HepG2 (cell line): ENCODE measurements at regions not wholly inside any gene's neighbourhood (a gene's known extent, or its start where the extent isn't known, plus 50 kb on each side); places are given as distances from the start of the nearest gene placed in this dataset.
"Not testable (repeated sequence)": the region's sequence is repeated elsewhere in the genome, so short reads cannot be mapped to it uniquely, and the experiment has no call there.

Source experiments
- ATAC-seq: fragments of 200-7000 bp; cut with Tn5 transposase; 3 replicates; pipeline ENCODE4 v1.9.1; 2020; ENCODE audit warnings: mild to moderate bottlenecking, moderate library complexity
- BruUV-seq: library from RNA; stranded (reverse); fragments of 400-500 nt; replicated peaks from 2 replicates; lab custom pipeline; 2021; lab: Mats Ljungman, UMichigan
- CTCF ChIA-PET: fragments of 300-600 bp; formaldehyde crosslinking; extraction: SDS; loops from one replicate; lab custom pipeline; 2021; ENCODE audit warnings: low total read pairs, inconsistent platforms, low intra/inter-chr PET ratio; lab: Yijun Ruan, JAX
- POLR2A ChIA-PET: fragments of 350-600 bp; sonication (Branson Sonifier 250); formaldehyde crosslinking; loops from one replicate; lab custom pipeline; 2020; ENCODE audit warnings: antibody characterized with exemption, inconsistent platforms; lab: Yijun Ruan, JAX
- DNase-seq: peaks from one replicate; pipeline ENCODE4 v3.0.0-alpha.2; 2015; ENCODE audit warnings: low spot score
- FAIRE-seq: peaks from 3 replicates; lab custom pipeline; 2011; peaks lifted over from hg19 to GRCh38; lab: Jason Lieb, UNC
- H2AFZ ChIP-seq: one replicate; pipeline ENCODE4 v1.6.1; 2011; ENCODE audit warnings: low read length, inconsistent platforms
- H3K27ac ChIP-seq: fragments of 300-600 bp; 3 replicates; pipeline ENCODE4 v1.8.0; 2011; ENCODE audit warnings: mixed run types, mild to moderate bottlenecking, mixed read lengths, low read length, inconsistent platforms; ENCODE audit not compliant: insufficient read depth; ENCODE audit errors: extremely low read length
- H3K27me3 ChIP-seq, 2 experiments: fragments of 200-600 bp in 1 of 2; 2 replicates in 1 of 2; 3 replicates in 1 of 2; pipeline versions ENCODE4 v1.6.0 to v1.8.0; 2011; ENCODE audit warnings: low read length in 2 of 2, mild to moderate bottlenecking in 2 of 2, moderate library complexity in 2 of 2, inconsistent platforms in 1 of 2; ENCODE audit not compliant: insufficient read depth in 2 of 2, control insufficient read depth in 1 of 2
- H3K36me3 ChIP-seq, 2 experiments: fragments of 200-600 bp in 1 of 2; replicated peaks in 1 of 2; 2 replicates in 1 of 2; 3 replicates in 1 of 2; pipeline versions ENCODE4 v1.5.1 to v1.8.0; 2011; ENCODE audit warnings: low read length in 2 of 2, inconsistent platforms in 1 of 2; ENCODE audit not compliant: insufficient read depth in 2 of 2, control insufficient read depth in 1 of 2
- H3K4me1 ChIP-seq: 2 replicates; pipeline ENCODE4 v1.5.1; 2012; ENCODE audit warnings: low read length, inconsistent platforms; ENCODE audit not compliant: insufficient read depth
- H3K4me2 ChIP-seq: 2 replicates; pipeline ENCODE4 v1.6.0; 2011; ENCODE audit warnings: low read depth, low read length, inconsistent platforms
- H3K4me3 ChIP-seq, 3 experiments: fragments of 200-600 bp in 1 of 3; sonication (generic), shearing (Covaris generic) in 1 of 3; replicated peaks in 1 of 3; 2 replicates each; pipeline ENCODE4 v1.5.1; 2011 to 2016; ENCODE audit warnings: low read length in 3 of 3, inconsistent platforms in 2 of 3, low read depth in 2 of 3, mild to moderate bottlenecking in 2 of 3, control low read depth in 1 of 3, mixed read lengths in 1 of 3; ENCODE audit not compliant: insufficient read depth in 1 of 3
- H3K79me2 ChIP-seq: one replicate; pipeline ENCODE4 v1.6.1; 2011; ENCODE audit warnings: low read length, inconsistent platforms; ENCODE audit not compliant: insufficient read depth
- H3K9ac ChIP-seq: 2 replicates; pipeline ENCODE4 v1.6.0; 2011; ENCODE audit warnings: mild to moderate bottlenecking, low read depth, low read length, inconsistent platforms; ENCODE audit not compliant: insufficient read depth
- H3K9me3 ChIP-seq: 2 replicates; pipeline ENCODE4 v1.5.1; 2012; ENCODE audit warnings: mild to moderate bottlenecking, low read length
- H4K20me1 ChIP-seq: 2 replicates; pipeline ENCODE4 v1.6.0; 2011; ENCODE audit warnings: inconsistent platforms, mild to moderate bottlenecking, low read length, moderate library complexity; ENCODE audit not compliant: insufficient read depth
- BCL6 ChIP-seq: IDR thresholded peaks from 2 replicates; pipeline ENCODE4 v1.6.1; 2016; ENCODE audit warnings: missing genetic modification reagents, missing compliant biosample characterization
- BORCS8-MEF2B ChIP-seq: sonication (generic); formaldehyde crosslinking; IDR thresholded peaks from 2 replicates; pipeline ENCODE4 v1.8.0; 2022; ENCODE audit warnings: mild to moderate bottlenecking, missing genetic modification reagents
- FOSL1 ChIP-seq: sonication (generic); formaldehyde crosslinking; IDR thresholded peaks from 2 replicates; pipeline ENCODE4 v1.9.0; 2021; ENCODE audit warnings: missing genetic modification reagents, borderline replicate concordance
- MAFF ChIP-seq: IDR thresholded peaks from 2 replicates; pipeline ENCODE4 v1.6.1; 2011; ENCODE audit warnings: low read depth, low read length, improper control_type of control experiment
- MAFK ChIP-seq, 2 experiments: IDR thresholded peaks in 1 of 2; conservative IDR thresholded peaks in 1 of 2; 2 replicates each; pipeline ENCODE4 v1.6.1; 2011; ENCODE audit warnings: improper control_type of control experiment in 2 of 2, low read length in 2 of 2
- NR2F6 ChIP-seq, 2 experiments: IDR thresholded peaks; 2 replicates each; pipeline ENCODE4 v1.6.1; 2016; ENCODE audit warnings: antibody characterized with exemption in 1 of 2, mild to moderate bottlenecking in 1 of 2
- SRSF4 ChIP-seq: fragments of 200-400 bp; formaldehyde crosslinking; IDR thresholded peaks from one replicate; pipeline ENCODE4 v1.6.1; 2018; ENCODE audit warnings: mild to moderate bottlenecking, low read depth, low read length, moderate library complexity; ENCODE audit not compliant: poor library complexity, severe bottlenecking
- TBP ChIP-seq: sonication (generic); formaldehyde crosslinking; IDR thresholded peaks from 2 replicates; pipeline ENCODE4 v1.5.0; 2020; ENCODE audit warnings: missing genetic modification reagents
- ZNF318 ChIP-seq: sonication (generic); formaldehyde crosslinking; IDR thresholded peaks from 2 replicates; pipeline ENCODE4 v1.4.0; 2020; ENCODE audit warnings: mild to moderate bottlenecking, missing genetic modification reagents
- WGBS: methylation state at CpG from one replicate; pipeline ENCODE4 v1.1.6; 2017; ENCODE audit warnings: low lambda C conversion rate; 5-methylcytosine and 5-hydroxymethylcytosine counted together
- in situ Hi-C: cut with HindIII; loops from 2 replicates; pipeline ENCODE4 v1.10.0; 2017; ENCODE audit warnings: low pct_unique_long_range_greater_than_20kb; ENCODE audit not compliant: extremely low pct_ligation_motif_present
- intact Hi-C: fragments of 100-400 bp; cut with micrococcal nuclease; formaldehyde crosslinking; loops from one replicate; pipeline ENCODE4 v1.10.0; 2022; ENCODE audit not compliant: unreplicated experiment
- TF ChIP-seq, protein P1 (sequence below): sonication (generic); IDR thresholded peaks from 2 replicates; pipeline ENCODE4 v1.6.1; 2016; ENCODE audit warnings: low read depth, borderline replicate concordance

DNA sequence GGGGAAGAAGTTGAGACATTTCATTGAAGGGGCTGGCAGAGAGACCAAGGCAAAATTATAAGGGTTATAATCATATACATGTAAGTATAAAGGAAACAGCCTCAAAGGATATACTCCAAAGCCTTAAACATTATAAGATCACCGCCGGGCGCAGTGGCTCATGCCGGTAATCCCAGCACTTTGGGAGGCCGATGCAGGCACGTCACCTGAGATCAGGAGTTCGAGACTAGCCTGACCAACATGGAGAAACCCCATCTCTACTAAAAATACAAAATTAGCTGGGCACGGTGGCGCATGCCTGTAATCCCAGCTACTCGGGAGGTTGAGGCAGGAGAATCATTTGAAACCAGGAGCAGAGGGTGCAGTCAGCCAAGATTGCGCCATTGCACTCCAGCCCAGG lies 1227.0 kb upstream of the NRXN1 start:
- H2AFZ ChIP-seq, POLR2A ChIA-PET, H3K79me2 ChIP-seq, FAIRE-seq, in situ Hi-C loops, H4K20me1 ChIP-seq, H3K36me3 ChIP-seq, CTCF ChIA-PET, ATAC-seq, H3K9ac ChIP-seq, H3K27me3 ChIP-seq, H3K4me1 ChIP-seq, DNase-seq, H3K4me3 ChIP-seq, intact Hi-C loops, H3K4me2 ChIP-seq, H3K27ac ChIP-seq, BruUV-seq: not testable (repeated sequence)
- 45% methylated on average over 11 of the region's 11 CpGs for WGBS
- peaks cover 48% of the 10 kb centered on the region for H3K9me3 ChIP-seq

DNA sequence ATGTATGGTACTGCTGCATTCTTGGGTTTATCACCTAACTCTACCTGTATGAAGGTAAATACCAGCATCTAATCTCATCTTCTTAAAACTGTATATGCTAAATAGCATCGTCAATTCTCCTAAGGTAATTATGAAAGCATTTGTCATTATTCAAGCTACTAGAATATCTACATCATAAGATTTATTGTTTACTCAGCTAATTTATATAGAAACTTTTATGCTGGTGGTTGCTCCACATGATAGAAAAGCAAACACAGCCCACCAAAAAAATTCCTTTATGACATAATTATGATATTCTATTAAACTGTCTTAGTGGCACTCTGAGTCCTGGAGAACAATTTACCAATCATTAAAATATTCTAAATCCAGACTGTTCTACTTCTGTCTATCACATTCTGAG lies 1226.1 kb upstream of the NRXN1 start:
- no peak overlapping the region for H3K4me3 ChIP-seq
- H3K79me2 ChIP-seq, result no peaks in the 10 kb centered on the region
- H3K27me3 ChIP-seq, result no peaks in the 10 kb centered on the region
- ChIA-PET POLR2A (no interaction called here), CTCF (no interaction called here)
- H2AFZ ChIP-seq, result no peak overlapping the region
- DNase-seq (no peak), FAIRE-seq (no peak), ATAC-seq (no peak)
- no peak overlapping the region for H3K9ac ChIP-seq
- peaks cover 51% of the 10 kb centered on the region for H3K9me3 ChIP-seq
- intact Hi-C loops (no loop called here), in situ Hi-C loops (no loop called here)
- BruUV-seq, result no TSS peak
- H3K4me2 ChIP-seq, result no peak overlapping the region
- H3K36me3 ChIP-seq, result no peaks in the 10 kb centered on the region
- WGBS, result 0% methylated on average over 1 of the region's 1 CpG
- H3K27ac ChIP-seq, result no peak overlapping the region
- no peaks in the 10 kb centered on the region for H4K20me1 ChIP-seq
- H3K4me1 ChIP-seq, result no peaks in the 10 kb centered on the region
- TF ChIP-seq FOSL1, result no peak
- TF ChIP-seq NR2F6 (IDR thresholded peaks at IDR 0.05), result no peak
- no peak for TF ChIP-seq NR2F6 (CRISPR knock-in tag; IDR thresholded peaks at IDR 0.05)
- TF ChIP-seq ZNF318 (CRISPR knock-in tag), result no peak
- TF ChIP-seq BCL6 (CRISPR knock-in tag), result no peak
- TF ChIP-seq MAFF, result peak; percentile 73
- TF ChIP-seq BORCS8-MEF2B (CRISPR knock-in tag), result no peak
- TF ChIP-seq TBP (CRISPR knock-in tag), result no peak
- peak; percentile 64 to 83 for TF ChIP-seq MAFK (conservative IDR thresholded peaks at IDR 0.05 in 1 of 2, IDR thresholded peaks at IDR 0.05 in 1 of 2; ENCODE audit: low read length in 2 of 2)
- TF ChIP-seq, protein P1, sequence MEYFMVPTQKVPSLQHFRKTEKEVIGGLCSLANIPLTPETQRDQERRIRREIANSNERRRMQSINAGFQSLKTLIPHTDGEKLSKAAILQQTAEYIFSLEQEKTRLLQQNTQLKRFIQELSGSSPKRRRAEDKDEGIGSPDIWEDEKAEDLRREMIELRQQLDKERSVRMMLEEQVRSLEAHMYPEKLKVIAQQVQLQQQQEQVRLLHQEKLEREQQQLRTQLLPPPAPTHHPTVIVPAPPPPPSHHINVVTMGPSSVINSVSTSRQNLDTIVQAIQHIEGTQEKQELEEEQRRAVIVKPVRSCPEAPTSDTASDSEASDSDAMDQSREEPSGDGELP, result no peak
- TF ChIP-seq SRSF4, result no peak
